COR-L47 (cell line): ENCODE measurements at regions not wholly inside any gene's neighbourhood (a gene's known extent, or its start where the extent isn't known, plus 50 kb on each side); places are given as distances from the start of the nearest gene placed in this dataset.

Experiments
- DNase-seq: peaks from one replicate; lab custom pipeline; 2025; lab: John Stamatoyannopoulos, UW

DNA sequence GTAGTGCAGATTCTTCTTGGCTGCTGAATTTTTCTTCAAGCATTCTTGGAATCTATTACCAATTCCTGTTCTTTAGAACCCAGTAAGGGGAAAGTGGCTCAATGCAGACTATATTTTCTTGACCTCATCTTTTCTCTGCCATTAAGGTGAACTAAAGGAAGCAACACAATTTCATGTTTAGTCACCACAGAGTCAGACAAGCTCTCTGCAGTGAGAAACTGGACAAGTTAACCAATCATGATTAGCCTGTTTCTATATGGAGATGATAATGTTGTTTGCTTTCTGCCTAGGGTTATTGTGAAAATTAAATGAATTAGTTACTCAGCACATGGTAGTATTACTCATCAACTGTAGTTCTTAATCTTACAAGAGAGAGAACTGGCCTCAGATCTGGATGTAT, 1075.1 kb downstream of the AGBL1 start:
- DNase-seq, result no peak

DNA sequence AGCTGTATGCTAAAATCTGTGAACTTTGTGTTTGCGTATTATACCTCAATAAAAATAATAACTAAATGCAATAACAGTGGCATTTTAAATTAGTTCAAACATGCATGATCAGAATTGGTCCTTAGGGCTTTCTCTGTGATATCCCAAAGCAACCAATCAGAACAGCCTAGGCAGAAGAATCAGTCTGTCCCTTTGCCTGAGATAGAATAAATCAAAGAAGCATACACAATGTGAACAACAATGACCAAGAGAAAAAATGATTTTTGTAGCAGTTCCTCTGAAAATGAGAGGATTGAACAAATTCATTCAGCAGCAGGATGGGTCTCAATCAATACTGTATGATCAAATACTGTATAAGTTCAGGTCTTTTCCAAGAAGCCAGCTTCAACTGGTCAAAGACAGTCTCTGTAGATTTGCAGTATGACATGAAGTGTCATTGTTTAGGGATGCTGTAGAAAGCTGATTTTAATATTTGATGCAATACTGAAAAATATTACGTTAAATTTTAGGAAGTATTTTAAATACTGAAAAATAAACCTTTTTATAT, 1071.6 kb downstream of the AGBL1 start:
- no peak for DNase-seq

DNA sequence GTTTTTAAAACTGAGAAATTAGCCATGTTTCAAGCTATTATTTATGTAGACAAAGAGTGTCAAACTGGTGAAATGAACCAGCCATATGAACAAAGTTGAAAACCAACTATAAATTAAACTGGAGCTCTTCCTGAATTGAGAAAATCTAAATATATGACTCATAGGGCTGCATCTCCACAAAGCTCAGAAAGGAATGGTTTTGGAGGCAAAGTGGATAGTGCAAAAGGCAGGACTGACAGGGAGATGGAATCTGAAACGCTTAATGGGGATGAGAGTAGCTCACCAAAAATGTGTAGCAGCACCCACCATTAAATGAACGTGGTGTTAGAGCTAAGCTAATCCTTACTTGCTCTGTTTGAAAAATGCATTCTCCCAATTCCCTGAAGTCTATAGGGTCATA, 1066.0 kb downstream of the AGBL1 start:
- no peak for DNase-seq

DNA sequence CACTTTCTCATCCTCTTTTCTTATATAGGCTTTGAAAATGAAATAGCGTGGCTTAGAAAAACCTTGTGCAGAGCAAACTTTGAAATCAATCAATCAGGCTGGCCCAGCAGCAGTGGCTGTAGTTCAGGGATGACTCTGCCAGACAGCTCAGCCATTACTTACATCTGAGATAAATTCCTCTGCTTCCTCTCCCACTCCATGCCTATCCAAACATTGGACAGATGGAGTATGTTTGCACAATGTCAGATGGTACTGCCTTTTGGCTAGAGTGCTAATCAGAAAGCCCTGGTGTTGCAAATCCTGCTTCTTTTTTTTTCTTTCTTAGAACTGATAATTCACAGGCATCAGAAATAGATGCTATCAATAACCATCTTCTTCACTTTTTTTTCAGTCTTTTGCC, 1065.1 kb downstream of the AGBL1 start:
- DNase-seq, result no peak

DNA sequence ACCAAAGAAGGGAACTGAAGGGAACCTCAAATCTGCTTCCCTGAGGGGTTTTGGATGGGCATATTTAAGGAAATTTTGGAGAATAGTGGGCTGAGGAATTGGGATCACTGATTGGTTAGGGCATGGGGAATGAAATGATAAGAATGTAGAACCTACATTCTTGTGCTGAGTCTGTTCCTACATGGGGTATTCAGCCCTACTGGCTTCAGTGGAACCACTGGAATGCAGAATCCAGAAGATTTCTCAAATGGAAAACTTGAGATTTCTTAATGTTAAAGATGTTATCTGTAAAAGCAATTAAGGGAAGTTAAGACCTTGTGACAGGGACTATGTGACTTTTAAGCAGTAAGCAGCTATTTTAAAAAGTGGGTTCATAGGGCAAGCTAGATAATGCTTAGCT, 1062.4 kb downstream of the AGBL1 start:
- DNase-seq, result no peak

DNA sequence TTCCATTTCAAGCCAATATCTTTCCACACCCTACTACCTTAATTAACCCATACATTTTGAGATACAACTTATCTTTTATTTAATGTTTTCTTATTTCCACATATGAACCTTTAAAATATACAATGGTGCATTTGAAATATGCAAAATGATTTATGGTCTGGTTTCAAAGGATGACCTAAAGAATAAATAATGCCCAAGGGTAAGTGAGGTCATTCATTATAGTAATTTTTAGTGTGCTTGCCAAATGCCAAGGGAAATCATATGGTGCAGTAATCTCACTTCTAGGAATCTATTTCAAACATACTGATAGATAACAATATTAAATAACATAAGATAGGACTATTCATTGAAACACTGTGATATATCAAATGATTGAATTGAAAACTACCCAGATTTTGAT, 1055.4 kb downstream of the AGBL1 start:
- DNase-seq, result no peak

DNA sequence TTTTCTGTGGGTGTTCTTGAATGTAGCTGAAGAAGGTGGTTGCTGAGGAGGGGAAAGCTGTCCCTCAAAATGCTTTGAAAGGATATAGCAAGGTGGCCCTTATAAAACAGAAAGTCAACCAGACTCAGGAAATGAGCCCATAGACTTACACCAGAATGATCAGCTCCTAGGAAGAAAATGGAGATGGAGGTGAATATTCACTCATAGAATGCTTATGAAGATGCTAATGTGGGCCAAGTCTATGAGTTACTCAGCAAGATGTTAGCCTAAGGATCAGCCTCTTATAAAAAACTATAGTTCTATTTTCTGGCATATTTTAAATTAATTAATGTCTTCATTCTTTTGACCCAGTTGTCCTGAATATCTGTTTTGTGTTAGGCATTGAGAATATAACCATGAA, 1054.0 kb downstream of the AGBL1 start:
- no peak for DNase-seq

DNA sequence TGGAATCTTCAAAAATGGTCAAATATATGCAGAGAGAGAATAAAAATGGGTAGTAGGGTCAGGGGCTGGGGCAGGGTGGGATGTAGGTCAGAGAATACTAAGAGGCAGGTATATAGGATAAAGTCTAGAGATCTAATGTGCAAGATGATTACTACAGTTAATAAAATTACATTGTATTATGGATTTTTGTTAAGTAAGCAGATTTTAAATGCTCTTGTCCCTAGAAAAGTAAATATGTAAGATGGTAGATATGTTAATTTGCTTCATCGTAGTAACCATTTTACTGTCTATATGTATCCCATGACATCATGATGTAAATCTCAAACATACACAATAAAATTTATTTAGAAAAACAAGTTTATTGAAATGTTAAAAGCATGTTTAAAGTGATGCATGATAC, 1051.4 kb downstream of the AGBL1 start:
- no peak for DNase-seq

DNA sequence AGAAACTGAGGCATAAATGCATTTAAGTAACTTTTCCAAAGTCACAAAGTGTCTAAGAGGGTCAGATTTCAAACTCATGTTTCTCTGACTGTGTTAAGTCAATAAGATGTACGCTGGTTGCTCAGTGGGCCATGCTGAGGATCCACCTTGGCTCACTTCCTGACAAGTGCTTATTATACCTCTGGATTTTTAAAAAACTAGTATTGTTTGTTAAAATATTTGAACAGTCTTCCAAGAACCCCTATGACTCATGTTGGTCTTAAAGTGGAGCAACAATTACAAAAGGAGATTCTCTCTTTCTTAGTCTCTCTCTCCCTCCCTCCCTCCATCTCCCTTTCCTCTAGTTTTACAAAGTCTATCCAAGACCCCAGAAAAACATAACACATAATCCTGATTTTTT, 1050.2 kb downstream of the AGBL1 start:
- DNase-seq, result no peak

DNA sequence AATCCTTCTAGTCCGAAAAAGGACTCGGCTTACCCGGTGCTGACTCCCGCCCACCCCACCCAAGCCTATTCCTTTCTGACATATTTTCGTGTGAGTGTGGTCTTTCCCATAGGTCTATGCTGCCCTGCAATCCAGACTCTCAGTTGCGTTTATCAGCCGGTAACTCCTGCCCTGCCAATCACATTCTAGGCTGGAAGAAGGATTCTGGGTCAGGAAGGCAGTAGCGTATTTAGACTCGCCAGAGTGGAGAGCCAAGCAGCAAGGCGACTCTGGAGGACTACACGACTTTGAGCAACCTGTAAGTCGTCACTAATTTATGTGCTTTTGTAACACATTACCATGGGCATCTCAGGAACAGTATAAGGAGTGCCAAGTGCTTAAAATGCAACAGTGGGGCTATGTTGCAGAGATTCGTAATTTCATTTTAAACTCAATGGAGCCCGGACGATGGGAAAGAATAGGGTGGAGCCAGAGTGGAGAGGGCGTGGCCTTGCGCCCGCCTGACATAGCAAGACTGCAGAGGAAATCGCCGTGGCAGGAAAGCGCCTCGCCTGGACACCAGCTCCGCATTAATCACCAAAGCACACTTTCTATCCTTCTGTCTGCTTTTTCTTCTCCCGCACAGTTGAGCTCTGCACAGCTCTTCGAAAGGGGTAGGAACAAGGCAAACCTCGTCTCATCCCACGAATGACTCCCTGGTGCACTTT, 1044.2 kb downstream of the AGBL1 start:
- no peak for DNase-seq

DNA sequence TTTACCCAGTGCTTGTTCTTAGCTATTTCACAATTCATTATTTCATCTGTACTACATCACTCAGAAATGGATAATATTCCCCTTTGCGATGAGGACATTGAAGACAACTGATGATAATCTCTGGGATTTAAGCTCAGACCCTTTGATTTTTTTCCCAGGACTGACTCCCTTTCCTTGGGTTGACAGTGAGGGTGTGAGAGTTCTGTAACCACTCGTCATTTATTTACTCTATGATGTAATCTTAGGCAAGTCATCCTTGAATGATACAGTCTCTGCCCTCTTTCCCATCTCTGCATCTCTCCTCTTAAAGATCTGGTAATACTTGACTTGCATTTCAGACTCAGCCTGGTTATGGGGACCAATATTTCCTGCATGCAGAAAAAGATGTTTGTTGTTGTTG, 1041.7 kb downstream of the AGBL1 start:
- no peak for DNase-seq

DNA sequence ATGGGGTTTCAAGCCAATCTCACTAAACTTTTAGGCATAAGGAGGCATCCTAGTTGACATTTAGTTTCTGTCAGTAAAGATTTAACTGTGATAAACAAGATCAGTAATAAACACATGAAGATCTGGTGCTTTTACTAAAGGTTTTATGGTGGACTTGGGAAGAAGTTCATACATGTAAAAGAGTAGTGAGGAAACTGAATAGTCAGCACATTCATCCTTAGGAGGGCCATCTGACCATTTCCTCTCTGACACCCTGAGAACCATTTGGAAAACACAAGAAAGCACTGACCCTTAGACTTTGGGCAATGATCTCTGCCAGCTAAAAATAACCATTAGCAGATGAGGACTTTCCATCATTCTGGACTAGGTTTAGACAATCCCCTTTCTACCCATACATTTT, 1040.9 kb downstream of the AGBL1 start:
- DNase-seq, result no peak

DNA sequence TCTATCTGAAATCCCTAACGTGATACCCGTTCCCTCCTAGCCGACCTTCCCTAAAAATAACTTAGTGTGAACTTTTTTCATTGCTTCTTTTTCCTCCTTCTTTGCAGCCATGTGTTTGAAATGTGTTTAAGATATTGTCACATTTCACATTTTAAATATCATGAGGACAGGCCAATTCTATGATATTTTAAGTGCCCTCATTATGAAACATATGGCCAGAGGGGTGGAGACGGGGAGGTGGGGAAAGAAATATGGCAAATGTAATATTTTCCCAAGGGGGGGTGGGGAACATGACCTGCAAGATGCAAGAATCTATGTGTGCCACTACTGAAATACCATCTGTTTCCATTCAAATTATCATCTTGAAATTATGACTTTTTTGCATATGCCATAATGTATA, 1039.2 kb downstream of the AGBL1 start:
- DNase-seq, result no peak

DNA sequence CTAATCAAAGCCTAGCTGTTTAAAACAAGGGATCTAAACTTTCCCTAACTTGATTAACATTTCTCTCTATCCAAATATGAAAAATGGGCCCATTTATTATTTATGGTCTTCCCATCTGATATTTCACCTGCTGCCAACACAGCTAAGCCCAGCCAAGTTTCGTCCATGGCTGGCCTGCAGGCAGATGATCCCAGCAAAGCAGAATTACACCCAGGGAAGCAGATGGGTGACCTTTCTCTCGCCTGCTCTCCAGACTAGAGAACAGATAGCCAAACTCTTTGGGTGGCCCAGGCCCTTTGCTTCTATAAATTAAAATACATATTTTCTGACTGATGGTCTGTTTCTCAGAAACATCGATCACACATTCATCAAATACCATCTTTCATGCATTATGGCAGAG, 1038.8 kb downstream of the AGBL1 start:
- no peak for DNase-seq

DNA sequence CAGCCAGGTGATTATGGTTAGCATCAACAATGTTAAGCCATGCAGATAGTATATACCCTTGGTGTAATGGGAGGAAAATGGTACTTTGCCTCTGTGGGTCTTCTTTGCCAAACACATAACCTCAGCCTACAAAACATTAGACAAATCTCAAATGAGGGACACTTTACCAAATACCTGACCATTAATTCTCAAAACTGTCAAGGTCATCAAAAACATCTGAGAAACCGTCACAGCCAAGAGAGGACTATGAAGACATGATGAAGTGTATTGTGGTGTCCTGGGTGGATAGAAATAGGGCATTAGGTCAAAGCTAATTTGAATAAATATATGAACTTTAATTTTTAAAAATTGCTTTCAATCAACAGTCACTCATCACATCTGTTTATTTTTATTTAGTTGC, 1036.1 kb downstream of the AGBL1 start:
- no peak for DNase-seq

DNA sequence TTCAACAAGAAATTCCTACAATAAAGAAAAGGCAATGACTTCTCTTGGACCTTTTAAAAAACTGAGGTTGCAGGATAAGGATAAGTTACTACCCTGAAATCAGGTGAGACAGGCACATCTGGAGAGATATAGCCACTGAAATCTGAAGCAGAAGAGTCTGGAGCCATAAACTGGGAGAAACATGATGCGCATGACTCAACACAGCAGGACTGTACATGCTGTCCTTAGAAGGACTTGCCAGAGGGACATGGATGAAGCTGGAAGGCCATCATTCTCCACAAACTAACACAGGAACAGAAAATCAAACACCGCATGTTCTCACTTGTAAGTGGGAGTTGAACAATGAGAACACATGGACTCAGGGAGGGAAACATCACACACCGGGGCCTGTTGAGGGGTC, 1020.2 kb downstream of the AGBL1 start:
- no peak for DNase-seq

DNA sequence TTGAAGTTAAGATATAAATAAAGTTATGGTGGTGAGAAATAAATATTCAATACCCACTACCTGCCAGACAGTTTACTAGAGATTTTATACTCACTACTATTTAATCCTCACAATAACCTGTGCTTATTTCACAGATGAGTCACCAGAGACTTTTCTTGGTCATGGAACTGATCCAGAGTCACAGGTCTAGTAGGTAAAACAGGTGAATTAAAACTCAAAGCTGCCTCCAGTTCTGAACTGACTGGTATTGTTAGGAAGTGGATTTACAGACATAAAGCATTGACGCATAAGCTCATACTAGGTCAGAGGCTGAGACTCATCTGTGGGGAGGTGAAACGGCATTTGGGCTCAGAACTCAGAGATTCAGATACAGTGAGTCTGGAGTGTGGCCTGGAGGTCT, 1009.9 kb downstream of the AGBL1 start:
- no peak for DNase-seq

DNA sequence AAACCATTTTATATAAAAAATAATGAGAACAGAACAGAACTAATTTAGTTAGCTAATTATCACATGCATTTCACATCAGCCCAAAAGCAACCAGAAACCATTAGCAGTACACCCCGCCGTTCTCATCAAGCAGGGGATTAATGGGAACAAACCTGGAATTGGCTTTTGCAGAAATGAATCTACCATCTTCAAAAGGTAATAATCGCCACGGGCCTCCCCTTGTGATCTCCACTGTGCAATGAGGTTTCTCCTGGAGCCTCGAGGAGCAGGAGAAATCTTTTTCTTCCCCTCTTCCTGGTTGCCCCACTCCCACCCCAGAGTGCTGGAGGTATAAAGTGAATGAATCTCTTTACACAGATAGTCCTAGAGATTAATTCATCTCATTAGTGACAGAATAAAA, 1003.5 kb downstream of the AGBL1 start:
- DNase-seq, result no peak

DNA sequence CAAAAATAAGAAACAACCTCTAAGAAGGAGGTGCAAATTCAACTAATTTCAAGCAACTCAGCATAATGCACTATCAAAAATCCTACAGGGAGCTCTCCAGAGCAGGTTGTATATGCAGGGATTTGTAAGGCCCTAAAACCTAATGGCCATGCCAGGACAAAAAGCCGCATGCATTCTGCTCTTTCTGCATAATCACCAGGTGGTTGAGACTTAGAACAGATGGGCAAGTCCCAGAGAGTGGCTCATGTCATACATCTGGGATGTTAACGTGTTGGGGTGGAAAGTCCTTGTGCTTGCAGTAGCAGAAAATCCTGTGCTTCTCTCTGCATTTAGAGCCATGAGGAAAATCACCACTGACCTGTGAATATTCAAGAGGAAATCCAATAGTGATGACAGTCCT, 1002.9 kb downstream of the AGBL1 start:
- no peak for DNase-seq

DNA sequence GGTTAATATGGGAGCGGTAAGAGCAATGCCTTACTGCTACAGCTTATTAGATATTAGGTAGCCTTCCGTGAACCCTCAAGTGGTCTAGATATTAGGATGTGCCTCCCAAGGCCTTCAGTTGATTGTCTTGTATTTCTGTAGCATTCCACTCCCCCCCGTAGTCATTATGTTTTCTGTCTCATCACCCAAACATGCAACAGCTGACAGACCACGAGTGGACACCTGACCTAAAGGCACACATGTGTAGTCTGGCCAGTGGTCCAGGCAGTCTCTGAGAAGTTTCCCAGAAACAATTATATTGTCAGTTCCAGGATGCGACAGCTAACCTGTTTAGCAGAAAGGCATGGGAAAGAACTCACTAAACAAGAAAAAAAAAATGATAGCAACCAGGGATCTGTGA, 1000.9 kb downstream of the AGBL1 start:
- no peak for DNase-seq
